CD4-positive, alpha-beta T cell (primary cell): ENCODE measurements at regions not wholly inside any gene's neighbourhood (a gene's known extent, or its start where the extent isn't known, plus 50 kb on each side); places are given as distances from the start of the nearest gene placed in this dataset.

Experiments
- ATAC-seq: fragments of 200-7000 bp; cut with Tn5 transposase; one replicate; pipeline ENCODE4 v1.10.0; 2022; ENCODE audit warnings: mild to moderate bottlenecking; ENCODE audit not compliant: poor library complexity
- CTCF ChIA-PET: fragments of 350-600 bp; sonication (Branson Sonifier 250); formaldehyde crosslinking; loops from one replicate; lab custom pipeline; 2021; ENCODE audit warnings: antibody characterized with exemption, inconsistent platforms; lab: Charles Lee
- POLR2A ChIA-PET: fragments of 350-600 bp; sonication (Branson Sonifier 250); formaldehyde crosslinking; loops from one replicate; lab custom pipeline; 2021; ENCODE audit warnings: antibody characterized with exemption, inconsistent platforms; lab: Charles Lee
- DNase-seq, 14 experiments: peaks; one replicate each; pipeline ENCODE4 v3.0.0-alpha.2; 2013 to 2020; ENCODE audit warnings: mixed read lengths in 2 of 14
- H3K27ac ChIP-seq, 2 donors: one replicate each; pipeline versions ENCODE4 v1.5.1 to v1.7.0; 2013; ENCODE audit warnings: low read length in 2 of 2, low read depth in 1 of 2, mild to moderate bottlenecking in 1 of 2
- H3K27me3 ChIP-seq, 2 experiments: 1 replicate in 1 of 2; 2 replicates in 1 of 2; pipeline versions ENCODE4 v1.6.1 to v1.7.0; 2013; ENCODE audit warnings: low read length in 2 of 2, control low read depth in 1 of 2, mild to moderate bottlenecking in 1 of 2, moderate library complexity in 1 of 2; ENCODE audit not compliant: insufficient read depth in 2 of 2, control insufficient read depth in 1 of 2
- H3K36me3 ChIP-seq: one replicate; pipeline ENCODE4 v1.6.1; 2013; ENCODE audit warnings: low read length, control low read depth; ENCODE audit not compliant: insufficient read depth
- H3K4me1 ChIP-seq: one replicate; pipeline ENCODE4 v1.6.1; 2013; ENCODE audit warnings: low read length, control low read depth; ENCODE audit not compliant: insufficient read depth
- H3K4me3 ChIP-seq: one replicate; pipeline ENCODE4 v1.5.1; 2013; ENCODE audit warnings: mild to moderate bottlenecking, low read length, moderate library complexity
- H3K9me3 ChIP-seq, 2 experiments: 1 replicate in 1 of 2; 2 replicates in 1 of 2; pipeline versions ENCODE4 v1.6.1 to v1.7.0; 2013; ENCODE audit warnings: low read length in 2 of 2, mild to moderate bottlenecking in 2 of 2, control low read depth in 1 of 2, moderate library complexity in 1 of 2; ENCODE audit not compliant: control insufficient read depth in 1 of 2, insufficient read depth in 1 of 2
- H3K27ac Mint-ChIP-seq: one replicate; pipeline ENCODE4 v1.8.0; 2020; ENCODE audit warnings: mixed read lengths
- H3K27me3 Mint-ChIP-seq: one replicate; pipeline ENCODE4 v1.8.0; 2021; ENCODE audit warnings: mixed read lengths
- H3K36me3 Mint-ChIP-seq: one replicate; pipeline ENCODE4 v1.8.0; 2021; ENCODE audit warnings: low read depth, mixed read lengths
- H3K4me1 Mint-ChIP-seq: one replicate; pipeline ENCODE4 v1.8.0; 2021; ENCODE audit warnings: low read depth, mixed read lengths
- H3K4me3 Mint-ChIP-seq: one replicate; pipeline ENCODE4 v1.8.0; 2020; ENCODE audit warnings: mild to moderate bottlenecking, mixed read lengths
- H3K9me3 Mint-ChIP-seq: one replicate; pipeline ENCODE4 v1.8.0; 2020; ENCODE audit warnings: mixed read lengths
- intact Hi-C, 2 experiments: fragments of 100-400 bp; cut with DNase I in 1 of 2; cut with micrococcal nuclease in 1 of 2; formaldehyde crosslinking; loops; one replicate each; pipeline versions ENCODE4 v1.15.1 to v1.9.0; 2023 to 2025; cut with DNase I, micrococcal nuclease
- TF ChIP-seq, protein P1 (sequence below): fragments of 200-600 bp; IDR thresholded peaks from one replicate; pipeline ENCODE4 v1.8.0; 2022; ENCODE audit warnings: antibody characterized with exemption, mild to moderate bottlenecking

GRCh38 chr6:140844167-140844566 is 1288.6 kb upstream of the GJE1 start:
- Mint-ChIP-seq H3K36me3 (no peaks in the 10 kb centered on the region), H3K9me3 (no peaks in the 10 kb centered on the region), H3K27ac (no peak overlapping the region), H3K27me3 (peaks cover 3% of the 10 kb centered on the region), H3K4me1 (no peaks in the 10 kb centered on the region), H3K4me3 (no peak overlapping the region)
- ChIA-PET CTCF (interaction anchor here (0.7 kb wide), 1 partner anchor 172 kb away, joined by 3 read pairs; no protein-coding TSS in a partner anchor), POLR2A (no interaction called here)
- Histone ChIP-seq H3K9me3 (no peaks in the 10 kb centered on the region), H3K36me3 (no peaks in the 10 kb centered on the region), H3K4me3 (no peak overlapping the region), H3K27me3 (no peaks in the 10 kb centered on the region), H3K4me1 (no peaks in the 10 kb centered on the region), H3K27ac (no peak overlapping the region)
- ATAC-seq (no peak), DNase-seq (no peak)
- intact Hi-C loops = no loop called here
- TF ChIP-seq, protein P1, sequence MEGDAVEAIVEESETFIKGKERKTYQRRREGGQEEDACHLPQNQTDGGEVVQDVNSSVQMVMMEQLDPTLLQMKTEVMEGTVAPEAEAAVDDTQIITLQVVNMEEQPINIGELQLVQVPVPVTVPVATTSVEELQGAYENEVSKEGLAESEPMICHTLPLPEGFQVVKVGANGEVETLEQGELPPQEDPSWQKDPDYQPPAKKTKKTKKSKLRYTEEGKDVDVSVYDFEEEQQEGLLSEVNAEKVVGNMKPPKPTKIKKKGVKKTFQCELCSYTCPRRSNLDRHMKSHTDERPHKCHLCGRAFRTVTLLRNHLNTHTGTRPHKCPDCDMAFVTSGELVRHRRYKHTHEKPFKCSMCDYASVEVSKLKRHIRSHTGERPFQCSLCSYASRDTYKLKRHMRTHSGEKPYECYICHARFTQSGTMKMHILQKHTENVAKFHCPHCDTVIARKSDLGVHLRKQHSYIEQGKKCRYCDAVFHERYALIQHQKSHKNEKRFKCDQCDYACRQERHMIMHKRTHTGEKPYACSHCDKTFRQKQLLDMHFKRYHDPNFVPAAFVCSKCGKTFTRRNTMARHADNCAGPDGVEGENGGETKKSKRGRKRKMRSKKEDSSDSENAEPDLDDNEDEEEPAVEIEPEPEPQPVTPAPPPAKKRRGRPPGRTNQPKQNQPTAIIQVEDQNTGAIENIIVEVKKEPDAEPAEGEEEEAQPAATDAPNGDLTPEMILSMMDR = no peak

- DNase-seq (no peak), ATAC-seq (no peak)
Observed at GRCh38 chr6:140833408-140833807, 1299.3 kb upstream of the GJE1 start.

GRCh38 chr6:140830666-140831065 is 1302.1 kb upstream of the GJE1 start:
- H3K27ac Mint-ChIP-seq = no peak overlapping the region
- ATAC-seq (no peak), DNase-seq (no peak)
- ChIA-PET POLR2A (no interaction called here), CTCF (no interaction called here)
- no peaks in the 10 kb centered on the region for H3K36me3 Mint-ChIP-seq
- Histone ChIP-seq H3K36me3 (no peaks in the 10 kb centered on the region), H3K9me3 (peaks cover 0 to 3% of the 10 kb centered on the region in 2 experiments), H3K4me1 (no peaks in the 10 kb centered on the region), H3K27ac (no peak overlapping the region), H3K27me3 (no peaks in the 10 kb centered on the region), H3K4me3 (no peak overlapping the region)
- intact Hi-C loops = no loop called here
- TF ChIP-seq, protein P1 = no peak
- no peak overlapping the region for H3K4me3 Mint-ChIP-seq
- H3K27me3 Mint-ChIP-seq = no peaks in the 10 kb centered on the region
- no peaks in the 10 kb centered on the region for H3K9me3 Mint-ChIP-seq
- no peaks in the 10 kb centered on the region for H3K4me1 Mint-ChIP-seq

More at GRCh38 chr6:140833408-140833807, 1299.3 kb upstream of the GJE1 start:
- POLR2A ChIA-PET = no interaction called here
- no peak overlapping the region for H3K4me3 Mint-ChIP-seq
- Histone ChIP-seq H3K27me3 (no peaks in the 10 kb centered on the region), H3K36me3 (no peaks in the 10 kb centered on the region), H3K9me3 (peaks cover 0 to 3% of the 10 kb centered on the region in 2 experiments), H3K27ac (no peak overlapping the region), H3K4me3 (no peak overlapping the region), H3K4me1 (no peaks in the 10 kb centered on the region)
- intact Hi-C loops = no loop called here
- no peaks in the 10 kb centered on the region for H3K9me3 Mint-ChIP-seq
- TF ChIP-seq, protein P1 = no peak
- no peak overlapping the region for H3K27ac Mint-ChIP-seq
- H3K27me3 Mint-ChIP-seq = no peaks in the 10 kb centered on the region
- CTCF ChIA-PET = no interaction called here
- H3K4me1 Mint-ChIP-seq = no peaks in the 10 kb centered on the region
- H3K36me3 Mint-ChIP-seq = no peaks in the 10 kb centered on the region
